ENCODE measurements at regions not wholly inside any gene's neighbourhood (a gene's known extent, or its start where the extent isn't known, plus 50 kb on each side); places are given as distances from the start of the nearest gene placed in this dataset.

DNA sequence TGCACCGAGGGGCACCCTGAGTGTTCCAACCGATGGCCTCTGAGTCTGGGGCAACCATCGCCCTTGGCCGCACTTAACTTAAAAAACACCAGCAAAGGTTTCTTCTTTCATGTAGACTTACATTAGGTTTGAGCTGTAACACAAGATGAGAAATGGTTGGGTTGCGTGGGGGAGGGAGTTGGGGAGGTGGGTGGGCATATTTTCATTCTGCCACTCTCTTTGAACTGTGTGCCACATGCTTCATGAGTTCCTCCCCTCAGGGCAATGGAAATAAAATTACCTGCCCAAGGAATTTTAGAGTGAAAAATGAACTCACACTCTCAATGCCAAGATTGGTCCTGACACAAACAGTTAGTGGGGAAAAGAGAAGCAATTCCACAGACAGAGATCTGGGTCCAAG lies 430.1 kb upstream of the USP24 start:
- 89% methylated on average over 5 of the region's 5 CpGs for WGBS (ENCODE audit: insufficient coverage)

DNA sequence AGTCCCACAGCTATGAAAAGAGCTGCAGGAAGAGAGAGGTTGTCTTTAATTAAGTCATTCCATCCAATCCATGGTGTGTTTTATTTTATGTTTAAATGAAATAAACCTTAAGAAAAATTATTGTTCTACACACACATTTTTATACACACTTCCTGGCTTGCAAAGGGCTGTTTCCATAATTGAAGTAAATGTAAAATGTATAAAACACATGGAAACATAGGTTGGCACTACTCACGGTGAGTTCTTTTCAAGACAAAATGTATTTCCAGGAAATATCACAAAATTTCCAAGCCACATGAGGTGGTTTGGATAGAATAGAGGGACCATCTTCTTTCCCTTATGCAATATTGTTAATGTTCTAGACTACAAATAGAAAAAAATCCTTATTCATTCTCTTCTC lies 426.8 kb upstream of the USP24 start:
- Mint-ChIP-seq H3K4me1 (peaks cover 6 to 11% of the 10 kb centered on the region in 2 donors), H3K27ac (no peak overlapping the region), H3K9me3 (no peaks in the 10 kb centered on the region), H3K4me3 (peak overlapping the region; percentile 70), H3K36me3 (no peaks in the 10 kb centered on the region), H3K27me3 (ENCODE audit: low read depth in 2 of 2) (peaks cover 7 to 16% of the 10 kb centered on the region in 2 donors)
- intact Hi-C loops (cut with micrococcal nuclease), result no loop called here
- H3K9me3 ChIP-seq (ENCODE audit: control insufficient read depth, insufficient read depth, low read length), result no peaks in the 10 kb centered on the region
- no peaks in the 10 kb centered on the region for H3K36me3 ChIP-seq (ENCODE audit: control insufficient read depth, insufficient read depth, low read length)
- TF ChIP-seq, protein P1, sequence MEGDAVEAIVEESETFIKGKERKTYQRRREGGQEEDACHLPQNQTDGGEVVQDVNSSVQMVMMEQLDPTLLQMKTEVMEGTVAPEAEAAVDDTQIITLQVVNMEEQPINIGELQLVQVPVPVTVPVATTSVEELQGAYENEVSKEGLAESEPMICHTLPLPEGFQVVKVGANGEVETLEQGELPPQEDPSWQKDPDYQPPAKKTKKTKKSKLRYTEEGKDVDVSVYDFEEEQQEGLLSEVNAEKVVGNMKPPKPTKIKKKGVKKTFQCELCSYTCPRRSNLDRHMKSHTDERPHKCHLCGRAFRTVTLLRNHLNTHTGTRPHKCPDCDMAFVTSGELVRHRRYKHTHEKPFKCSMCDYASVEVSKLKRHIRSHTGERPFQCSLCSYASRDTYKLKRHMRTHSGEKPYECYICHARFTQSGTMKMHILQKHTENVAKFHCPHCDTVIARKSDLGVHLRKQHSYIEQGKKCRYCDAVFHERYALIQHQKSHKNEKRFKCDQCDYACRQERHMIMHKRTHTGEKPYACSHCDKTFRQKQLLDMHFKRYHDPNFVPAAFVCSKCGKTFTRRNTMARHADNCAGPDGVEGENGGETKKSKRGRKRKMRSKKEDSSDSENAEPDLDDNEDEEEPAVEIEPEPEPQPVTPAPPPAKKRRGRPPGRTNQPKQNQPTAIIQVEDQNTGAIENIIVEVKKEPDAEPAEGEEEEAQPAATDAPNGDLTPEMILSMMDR (IDR thresholded peaks at IDR 0.05), result no peak
- H3K27ac ChIP-seq (ENCODE audit: low read length), result no peak overlapping the region
- H3K4me3 ChIP-seq (ENCODE audit: low read length), result no peak overlapping the region
- no peaks in the 10 kb centered on the region for H3K4me1 ChIP-seq (ENCODE audit: control insufficient read depth, insufficient read depth, low read length)
- ATAC-seq, result no peak
- H3K27me3 ChIP-seq (ENCODE audit: control insufficient read depth, insufficient read depth, low read length), result no peaks in the 10 kb centered on the region
- no CpG with 5 or more reads among the region's 1 CpG for WGBS (ENCODE audit: insufficient coverage)
- DNase-seq, result no peak

More for the DNA sequence above, 430.1 kb upstream of the USP24 start:
- no peak overlapping the region for H3K27ac Mint-ChIP-seq
- no peaks in the 10 kb centered on the region for H3K36me3 ChIP-seq (ENCODE audit: control insufficient read depth, insufficient read depth, low read length)
- ATAC-seq (no peak), DNase-seq (no peak)
- peaks cover 6 to 11% of the 10 kb centered on the region in 2 donors for H3K4me1 Mint-ChIP-seq
- H3K27ac ChIP-seq (ENCODE audit: low read length), result no peak overlapping the region
- no peaks in the 10 kb centered on the region for H3K4me1 ChIP-seq (ENCODE audit: control insufficient read depth, insufficient read depth, low read length)
- H3K27me3 Mint-ChIP-seq (ENCODE audit: low read depth in 2 of 2), result peaks cover 6 to 23% of the 10 kb centered on the region in 2 donors
- no peaks in the 10 kb centered on the region for H3K9me3 Mint-ChIP-seq
- no peak overlapping the region for H3K4me3 Mint-ChIP-seq
- intact Hi-C loops (cut with micrococcal nuclease), result no loop called here
- no peaks in the 10 kb centered on the region for H3K36me3 Mint-ChIP-seq
- H3K27me3 ChIP-seq (ENCODE audit: control insufficient read depth, insufficient read depth, low read length), result no peaks in the 10 kb centered on the region
- TF ChIP-seq, protein P1 (IDR thresholded peaks at IDR 0.05), result no peak
- H3K9me3 ChIP-seq (ENCODE audit: control insufficient read depth, insufficient read depth, low read length), result no peaks in the 10 kb centered on the region
- no peak overlapping the region for H3K4me3 ChIP-seq (ENCODE audit: low read length)

DNA sequence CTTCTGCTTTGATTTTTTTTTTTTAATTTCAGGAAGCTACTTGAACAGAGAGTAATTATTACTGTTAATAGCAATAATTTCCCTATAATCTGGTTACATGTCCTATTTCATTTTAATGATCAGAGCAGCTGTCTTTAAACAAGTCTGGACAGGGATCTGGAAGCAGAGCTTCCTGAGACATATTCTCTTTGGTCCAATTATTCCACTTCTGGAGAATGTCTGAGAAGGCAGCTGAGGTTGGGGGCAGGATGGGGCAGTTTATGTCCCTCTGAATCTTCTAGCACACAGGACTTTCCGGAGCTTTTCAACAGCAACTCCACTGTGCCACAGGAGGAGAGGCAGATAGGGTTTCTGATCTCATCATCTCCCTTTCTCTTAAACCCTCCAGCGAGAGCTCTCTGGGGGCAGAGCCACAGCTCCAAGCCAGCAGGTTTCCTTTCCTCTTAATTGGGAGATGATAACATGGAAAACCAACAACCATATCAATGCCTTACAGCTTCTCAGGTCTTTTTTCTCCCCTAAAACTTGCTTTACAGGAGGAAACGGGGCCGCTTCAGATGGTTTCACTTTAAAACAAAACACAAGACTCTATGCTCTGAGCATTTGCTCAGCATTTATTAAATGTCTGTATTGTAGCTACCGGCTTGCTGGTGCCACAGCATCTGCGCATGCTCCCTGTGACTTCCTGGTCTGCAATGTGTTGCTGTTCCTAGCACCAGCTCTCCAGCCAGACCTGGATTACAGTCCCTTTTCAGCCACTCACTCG lies 425.7 kb upstream of the USP24 start:
- no peaks in the 10 kb centered on the region for H3K4me1 ChIP-seq (ENCODE audit: control insufficient read depth, insufficient read depth, low read length)
- DNase-seq, result peak in 1 of 2 donors; percentile 55
- no peaks in the 10 kb centered on the region for H3K36me3 ChIP-seq (ENCODE audit: control insufficient read depth, insufficient read depth, low read length)
- H3K4me3 ChIP-seq (ENCODE audit: low read length), result no peak overlapping the region
- TF ChIP-seq, protein P1 (IDR thresholded peaks at IDR 0.05), result no peak
- intact Hi-C loops (cut with micrococcal nuclease), result no loop called here
- H3K27ac ChIP-seq (ENCODE audit: low read length), result peak overlapping the region; percentile 21
- Mint-ChIP-seq H3K9me3 (no peaks in the 10 kb centered on the region), H3K27me3 (ENCODE audit: low read depth in 2 of 2) (peaks cover 9 to 16% of the 10 kb centered on the region in 2 donors), H3K27ac (peak overlapping the region; percentile 10 to 51), H3K4me3 (peak overlapping the region; percentile 70), H3K4me1 (peaks cover 6 to 11% of the 10 kb centered on the region in 2 donors), H3K36me3 (no peaks in the 10 kb centered on the region)
- WGBS (ENCODE audit: insufficient coverage), result 32% methylated on average over 7 of the region's 7 CpGs
- no peaks in the 10 kb centered on the region for H3K9me3 ChIP-seq (ENCODE audit: control insufficient read depth, insufficient read depth, low read length)
- H3K27me3 ChIP-seq (ENCODE audit: control insufficient read depth, insufficient read depth, low read length), result no peaks in the 10 kb centered on the region
- ATAC-seq, result peak; percentile 44 to 71 (median 65)

GRCh38 chr1:55639526-55639925 lies 424.4 kb upstream of the USP24 start:
- Histone ChIP-seq H3K4me3 (ENCODE audit: low read length) (no peak overlapping the region), H3K27ac (ENCODE audit: low read length) (no peak overlapping the region), H3K9me3 (ENCODE audit: control insufficient read depth, insufficient read depth, low read length) (no peaks in the 10 kb centered on the region), H3K36me3 (ENCODE audit: control insufficient read depth, insufficient read depth, low read length) (no peaks in the 10 kb centered on the region), H3K4me1 (ENCODE audit: control insufficient read depth, insufficient read depth, low read length) (no peaks in the 10 kb centered on the region), H3K27me3 (ENCODE audit: control insufficient read depth, insufficient read depth, low read length) (no peaks in the 10 kb centered on the region)
- peaks cover 15 to 26% of the 10 kb centered on the region in 2 donors for H3K27me3 Mint-ChIP-seq (ENCODE audit: low read depth in 2 of 2)
- H3K4me3 Mint-ChIP-seq, result no peak overlapping the region
- TF ChIP-seq, protein P1 (IDR thresholded peaks at IDR 0.05), result no peak
- H3K36me3 Mint-ChIP-seq, result no peaks in the 10 kb centered on the region
- no peak overlapping the region for H3K27ac Mint-ChIP-seq
- ATAC-seq (no peak), DNase-seq (no peak)
- H3K4me1 Mint-ChIP-seq, result peaks cover 6 to 11% of the 10 kb centered on the region in 2 donors
- intact Hi-C loops (cut with micrococcal nuclease), result no loop called here
- 89% methylated on average over 5 of the region's 5 CpGs for WGBS (ENCODE audit: insufficient coverage)
- peaks cover 0 to 2% of the 10 kb centered on the region in 2 donors for H3K9me3 Mint-ChIP-seq
